ENCODE measurements at regions not wholly inside any gene's neighbourhood (a gene's known extent, or its start where the extent isn't known, plus 50 kb on each side); places are given as distances from the start of the nearest gene placed in this dataset.

DNA sequence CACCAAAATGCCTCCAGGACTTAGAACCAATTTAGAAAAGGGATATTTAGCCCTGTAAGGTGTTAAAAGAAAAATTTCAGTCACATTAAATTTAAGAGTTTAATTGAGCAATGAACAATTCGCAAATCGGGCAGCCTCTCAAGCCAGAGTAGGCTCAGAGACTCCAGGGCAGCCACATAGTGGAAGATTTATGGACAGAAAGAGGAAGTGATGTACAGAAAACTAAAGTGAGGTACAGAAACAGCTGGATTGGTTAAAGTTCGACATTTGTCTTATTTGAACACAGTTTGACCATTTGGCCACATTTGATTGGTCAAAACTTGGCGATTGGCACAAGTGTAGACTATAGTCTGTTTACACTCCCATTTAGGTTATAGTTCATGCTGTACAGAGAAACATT, 525.9 kb upstream of the ZNF608 start:
- ChIA-PET POLR2A (no interaction called here), CTCF (no interaction called here)
- ATAC-seq (ENCODE audit: poor library complexity) (no peak), DNase-seq (no peak)
- Histone ChIP-seq H3K27me3 (ENCODE audit: control insufficient read depth in 1 of 2, insufficient read depth in 2 of 2, low read length in 2 of 2) (no peaks in the 10 kb centered on the region), H3K4me1 (ENCODE audit: insufficient read depth, low read length) (no peaks in the 10 kb centered on the region), H3K9me3 (ENCODE audit: control insufficient read depth in 1 of 2, insufficient read depth in 1 of 2, low read length in 2 of 2) (no peaks in the 10 kb centered on the region), H3K27ac (ENCODE audit: low read depth in 1 of 2, low read length in 2 of 2) (no peak overlapping the region), H3K36me3 (ENCODE audit: insufficient read depth, low read length) (no peaks in the 10 kb centered on the region), H3K4me3 (ENCODE audit: low read length) (no peak overlapping the region)
- no peaks in the 10 kb centered on the region for H3K4me1 Mint-ChIP-seq (ENCODE audit: low read depth)
- H3K4me3 Mint-ChIP-seq = no peak overlapping the region
- H3K36me3 Mint-ChIP-seq (ENCODE audit: low read depth) = no peaks in the 10 kb centered on the region
- TF ChIP-seq, protein P1, sequence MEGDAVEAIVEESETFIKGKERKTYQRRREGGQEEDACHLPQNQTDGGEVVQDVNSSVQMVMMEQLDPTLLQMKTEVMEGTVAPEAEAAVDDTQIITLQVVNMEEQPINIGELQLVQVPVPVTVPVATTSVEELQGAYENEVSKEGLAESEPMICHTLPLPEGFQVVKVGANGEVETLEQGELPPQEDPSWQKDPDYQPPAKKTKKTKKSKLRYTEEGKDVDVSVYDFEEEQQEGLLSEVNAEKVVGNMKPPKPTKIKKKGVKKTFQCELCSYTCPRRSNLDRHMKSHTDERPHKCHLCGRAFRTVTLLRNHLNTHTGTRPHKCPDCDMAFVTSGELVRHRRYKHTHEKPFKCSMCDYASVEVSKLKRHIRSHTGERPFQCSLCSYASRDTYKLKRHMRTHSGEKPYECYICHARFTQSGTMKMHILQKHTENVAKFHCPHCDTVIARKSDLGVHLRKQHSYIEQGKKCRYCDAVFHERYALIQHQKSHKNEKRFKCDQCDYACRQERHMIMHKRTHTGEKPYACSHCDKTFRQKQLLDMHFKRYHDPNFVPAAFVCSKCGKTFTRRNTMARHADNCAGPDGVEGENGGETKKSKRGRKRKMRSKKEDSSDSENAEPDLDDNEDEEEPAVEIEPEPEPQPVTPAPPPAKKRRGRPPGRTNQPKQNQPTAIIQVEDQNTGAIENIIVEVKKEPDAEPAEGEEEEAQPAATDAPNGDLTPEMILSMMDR (IDR thresholded peaks at IDR 0.05) = no peak
- intact Hi-C loops (cut with DNase I, micrococcal nuclease) = no loop called here
- no peak overlapping the region for H3K27ac Mint-ChIP-seq
- no peaks in the 10 kb centered on the region for H3K9me3 Mint-ChIP-seq
- no peaks in the 10 kb centered on the region for H3K27me3 Mint-ChIP-seq

DNA sequence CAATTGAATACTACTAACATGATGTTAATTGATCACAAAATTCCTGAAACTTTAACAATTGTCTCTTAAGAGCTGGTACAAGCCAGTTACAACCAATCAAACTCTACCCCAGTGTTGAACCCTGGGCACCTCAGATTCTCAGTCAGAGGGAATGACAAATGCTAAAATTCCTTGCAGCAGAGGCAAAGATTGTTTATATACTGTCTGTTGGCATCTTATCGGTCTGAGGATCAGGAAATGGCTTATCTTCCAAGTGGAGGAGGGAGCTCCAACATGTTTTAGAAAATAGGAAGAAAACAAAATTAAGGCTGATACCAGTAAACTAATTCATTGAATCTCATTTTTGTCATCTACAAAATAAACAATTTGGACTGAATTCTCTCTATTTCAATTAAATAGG, 527.8 kb upstream of the ZNF608 start:
- Histone ChIP-seq H3K4me1 (ENCODE audit: insufficient read depth, low read length) (no peaks in the 10 kb centered on the region), H3K27me3 (ENCODE audit: control insufficient read depth in 1 of 2, insufficient read depth in 2 of 2, low read length in 2 of 2) (no peaks in the 10 kb centered on the region), H3K27ac (ENCODE audit: low read depth in 1 of 2, low read length in 2 of 2) (no peak overlapping the region), H3K9me3 (ENCODE audit: control insufficient read depth in 1 of 2, insufficient read depth in 1 of 2, low read length in 2 of 2) (no peaks in the 10 kb centered on the region), H3K4me3 (ENCODE audit: low read length) (no peak overlapping the region), H3K36me3 (ENCODE audit: insufficient read depth, low read length) (no peaks in the 10 kb centered on the region)
- intact Hi-C loops (cut with DNase I, micrococcal nuclease) = no loop called here
- ChIA-PET CTCF (no interaction called here), POLR2A (no interaction called here)
- Mint-ChIP-seq H3K4me1 (ENCODE audit: low read depth) (no peaks in the 10 kb centered on the region), H3K27ac (no peak overlapping the region), H3K27me3 (no peaks in the 10 kb centered on the region), H3K4me3 (no peak overlapping the region), H3K9me3 (no peaks in the 10 kb centered on the region), H3K36me3 (ENCODE audit: low read depth) (no peaks in the 10 kb centered on the region)
- ATAC-seq (ENCODE audit: poor library complexity) = no peak
- TF ChIP-seq, protein P1 (IDR thresholded peaks at IDR 0.05) = no peak
- no peak for DNase-seq

DNA sequence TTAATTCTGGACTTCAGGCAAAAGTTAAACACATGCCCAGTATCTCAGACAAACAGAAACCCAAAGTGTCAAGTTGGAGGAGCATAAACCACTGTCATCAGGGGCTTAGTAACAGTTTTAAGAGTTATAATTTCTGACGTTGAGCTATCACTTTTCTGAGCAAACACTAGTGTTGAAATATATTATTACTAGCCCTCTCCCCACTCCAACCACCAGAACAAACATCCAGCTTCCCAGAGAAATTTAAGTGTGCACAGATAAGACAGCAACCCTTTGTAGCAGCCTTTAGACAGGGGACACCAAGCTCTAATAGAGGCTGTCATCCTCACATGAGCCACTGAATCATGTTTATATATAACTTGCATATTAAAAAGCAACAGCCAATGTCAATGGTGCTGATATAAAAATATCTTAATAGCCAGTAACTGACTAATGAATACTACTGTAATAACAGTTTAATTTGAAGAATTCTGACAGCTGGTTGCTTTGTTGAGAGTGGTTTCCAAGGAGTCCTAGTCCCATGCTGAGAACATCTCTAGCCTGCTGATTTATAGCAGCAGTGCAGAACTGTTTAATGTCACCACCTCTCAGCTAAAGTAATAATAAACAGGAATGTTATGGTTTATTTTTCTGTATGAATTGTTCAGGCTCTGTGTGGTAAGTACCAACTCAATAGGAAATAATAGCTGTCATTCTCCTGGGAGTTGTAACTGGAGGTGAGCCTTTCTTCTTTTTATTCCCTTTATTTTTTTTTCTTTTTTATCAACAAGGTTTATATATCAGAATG, 528.7 kb upstream of the ZNF608 start:
- CTCF ChIA-PET = no interaction called here
- Histone ChIP-seq H3K4me3 (ENCODE audit: low read length) (no peak overlapping the region), H3K27me3 (ENCODE audit: control insufficient read depth in 1 of 2, insufficient read depth in 2 of 2, low read length in 2 of 2) (no peaks in the 10 kb centered on the region), H3K36me3 (ENCODE audit: insufficient read depth, low read length) (no peaks in the 10 kb centered on the region), H3K4me1 (ENCODE audit: insufficient read depth, low read length) (no peaks in the 10 kb centered on the region), H3K9me3 (ENCODE audit: control insufficient read depth in 1 of 2, insufficient read depth in 1 of 2, low read length in 2 of 2) (no peaks in the 10 kb centered on the region), H3K27ac (ENCODE audit: low read depth in 1 of 2, low read length in 2 of 2) (no peak overlapping the region)
- ATAC-seq (ENCODE audit: poor library complexity) = no peak
- Mint-ChIP-seq H3K36me3 (ENCODE audit: low read depth) (no peaks in the 10 kb centered on the region), H3K4me3 (no peak overlapping the region), H3K9me3 (peaks cover 2% of the 10 kb centered on the region), H3K27ac (no peak overlapping the region), H3K4me1 (ENCODE audit: low read depth) (no peaks in the 10 kb centered on the region), H3K27me3 (no peaks in the 10 kb centered on the region)
- intact Hi-C loops (cut with DNase I, micrococcal nuclease) = no loop called here
- DNase-seq = no peak
- POLR2A ChIA-PET = no interaction called here
- TF ChIP-seq, protein P1 (IDR thresholded peaks at IDR 0.05) = no peak

All from CD4-positive, alpha-beta T cell (primary cell).